HFFc6 (cell line): ENCODE measurements at regions not wholly inside any gene's neighbourhood (a gene's known extent, or its start where the extent isn't known, plus 50 kb on each side); places are given as distances from the start of the nearest gene placed in this dataset.

Source experiments
- DNase-seq: peaks from one replicate; pipeline ENCODE4 v3.0.0-alpha.2; 2018
- H3K27ac Mint-ChIP-seq: 2 replicates; pipeline ENCODE4 v1.8.0; 2020; ENCODE audit warnings: mild to moderate bottlenecking, mixed read lengths
- H3K27me3 Mint-ChIP-seq: 2 replicates; pipeline ENCODE4 v1.8.0; 2021; ENCODE audit warnings: mild to moderate bottlenecking, moderate library complexity, mixed read lengths; ENCODE audit not compliant: insufficient read depth
- H3K36me3 Mint-ChIP-seq: 2 replicates; pipeline ENCODE4 v1.8.0; 2021; ENCODE audit warnings: low read depth, mixed read lengths
- H3K4me1 Mint-ChIP-seq: 2 replicates; pipeline ENCODE4 v1.8.0; 2020; ENCODE audit warnings: low read depth, mixed read lengths
- H3K4me3 Mint-ChIP-seq: 2 replicates; pipeline ENCODE4 v1.8.0; 2020; ENCODE audit warnings: mild to moderate bottlenecking, moderate library complexity, mixed read lengths
- H3K9me3 Mint-ChIP-seq: 2 replicates; pipeline ENCODE4 v1.8.0; 2020; ENCODE audit warnings: mild to moderate bottlenecking, mixed read lengths
- TF ChIP-seq, protein P1 (sequence below): fragments of 200-600 bp; sonication (generic); IDR thresholded peaks from 2 replicates; pipeline ENCODE4 v1.5.0; 2021; ENCODE audit warnings: antibody characterized with exemption, mild to moderate bottlenecking

DNA sequence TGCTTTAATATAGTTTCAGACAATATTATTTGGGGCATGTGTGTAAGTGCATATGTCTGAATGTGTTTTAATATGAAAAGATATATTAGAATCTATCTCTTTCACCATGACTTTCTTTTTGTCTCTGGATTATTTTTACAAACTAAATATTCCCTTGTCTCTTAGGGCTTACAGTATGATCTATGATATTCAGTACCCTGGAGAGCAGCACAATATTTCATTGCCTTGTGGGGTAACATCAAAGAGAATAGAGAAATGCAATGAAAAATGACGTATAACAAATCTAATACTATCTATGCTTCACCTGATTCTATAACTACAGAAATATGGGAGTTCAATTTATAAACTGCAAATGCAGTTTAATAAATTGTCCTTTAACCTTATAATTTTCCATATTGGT lies 2084.5 kb downstream of the MRPL39 start:
- H3K27ac Mint-ChIP-seq: no peak overlapping the region
- H3K36me3 Mint-ChIP-seq: no peaks in the 10 kb centered on the region
- H3K9me3 Mint-ChIP-seq: peaks cover 30% of the 10 kb centered on the region
- no peaks in the 10 kb centered on the region for H3K27me3 Mint-ChIP-seq
- DNase-seq: no peak
- H3K4me3 Mint-ChIP-seq: no peak overlapping the region
- no peaks in the 10 kb centered on the region for H3K4me1 Mint-ChIP-seq
- TF ChIP-seq, protein P1, sequence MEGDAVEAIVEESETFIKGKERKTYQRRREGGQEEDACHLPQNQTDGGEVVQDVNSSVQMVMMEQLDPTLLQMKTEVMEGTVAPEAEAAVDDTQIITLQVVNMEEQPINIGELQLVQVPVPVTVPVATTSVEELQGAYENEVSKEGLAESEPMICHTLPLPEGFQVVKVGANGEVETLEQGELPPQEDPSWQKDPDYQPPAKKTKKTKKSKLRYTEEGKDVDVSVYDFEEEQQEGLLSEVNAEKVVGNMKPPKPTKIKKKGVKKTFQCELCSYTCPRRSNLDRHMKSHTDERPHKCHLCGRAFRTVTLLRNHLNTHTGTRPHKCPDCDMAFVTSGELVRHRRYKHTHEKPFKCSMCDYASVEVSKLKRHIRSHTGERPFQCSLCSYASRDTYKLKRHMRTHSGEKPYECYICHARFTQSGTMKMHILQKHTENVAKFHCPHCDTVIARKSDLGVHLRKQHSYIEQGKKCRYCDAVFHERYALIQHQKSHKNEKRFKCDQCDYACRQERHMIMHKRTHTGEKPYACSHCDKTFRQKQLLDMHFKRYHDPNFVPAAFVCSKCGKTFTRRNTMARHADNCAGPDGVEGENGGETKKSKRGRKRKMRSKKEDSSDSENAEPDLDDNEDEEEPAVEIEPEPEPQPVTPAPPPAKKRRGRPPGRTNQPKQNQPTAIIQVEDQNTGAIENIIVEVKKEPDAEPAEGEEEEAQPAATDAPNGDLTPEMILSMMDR: no peak

DNA sequence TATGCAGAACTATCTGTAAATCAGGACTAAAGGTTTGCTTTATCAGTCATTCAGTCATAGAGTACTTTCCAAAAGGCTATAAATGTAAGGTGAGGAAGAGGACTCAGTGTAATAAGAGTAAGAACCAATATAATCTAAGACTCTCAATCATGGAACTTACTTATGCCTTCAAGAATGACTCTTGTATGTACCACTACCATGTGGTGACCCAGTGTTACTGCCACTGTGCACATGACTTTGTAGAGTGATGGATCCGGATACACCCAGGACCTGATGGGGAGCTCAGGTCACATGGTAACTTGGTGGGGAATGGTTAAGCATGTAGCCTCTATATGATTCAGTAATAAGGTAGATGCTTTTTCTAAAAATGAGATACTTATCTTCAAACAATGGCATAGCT lies 2099.8 kb downstream of the MRPL39 start:
- TF ChIP-seq, protein P1: no peak
- H3K27me3 Mint-ChIP-seq: no peaks in the 10 kb centered on the region; the same call in 1 of the 2 replicates
- H3K4me1 Mint-ChIP-seq: no peaks in the 10 kb centered on the region
- H3K36me3 Mint-ChIP-seq: no peaks in the 10 kb centered on the region
- no peak for DNase-seq
- peaks cover 35% of the 10 kb centered on the region for H3K9me3 Mint-ChIP-seq
- H3K4me3 Mint-ChIP-seq: no peak overlapping the region
- no peak overlapping the region for H3K27ac Mint-ChIP-seq

DNA sequence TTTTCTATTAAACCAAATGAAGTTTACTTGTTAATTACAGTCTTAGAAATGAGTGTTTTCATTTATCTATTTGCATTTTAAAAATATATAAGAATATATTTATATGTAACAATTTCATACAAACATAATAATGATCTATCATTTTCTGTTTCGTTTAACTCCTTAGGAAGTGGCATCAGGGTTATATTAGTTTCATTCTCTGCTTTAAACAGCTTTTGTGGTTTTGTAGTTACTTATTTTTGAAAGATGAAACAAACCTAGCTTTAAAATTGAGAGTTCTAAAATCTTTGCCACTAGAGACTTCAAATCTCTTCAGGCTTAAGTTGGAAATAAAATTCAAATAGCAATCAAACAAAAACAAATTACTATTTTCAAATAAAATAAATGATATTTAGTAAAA lies 2110.6 kb downstream of the MRPL39 start:
- Mint-ChIP-seq H3K4me1 (no peaks in the 10 kb centered on the region), H3K9me3 (peaks cover 44% of the 10 kb centered on the region), H3K4me3 (no peak overlapping the region), H3K27me3 (no peaks in the 10 kb centered on the region), H3K36me3 (no peaks in the 10 kb centered on the region; the same call in 1 of the 2 replicates), H3K27ac (no peak overlapping the region)
- TF ChIP-seq, protein P1: no peak
- DNase-seq: no peak

DNA sequence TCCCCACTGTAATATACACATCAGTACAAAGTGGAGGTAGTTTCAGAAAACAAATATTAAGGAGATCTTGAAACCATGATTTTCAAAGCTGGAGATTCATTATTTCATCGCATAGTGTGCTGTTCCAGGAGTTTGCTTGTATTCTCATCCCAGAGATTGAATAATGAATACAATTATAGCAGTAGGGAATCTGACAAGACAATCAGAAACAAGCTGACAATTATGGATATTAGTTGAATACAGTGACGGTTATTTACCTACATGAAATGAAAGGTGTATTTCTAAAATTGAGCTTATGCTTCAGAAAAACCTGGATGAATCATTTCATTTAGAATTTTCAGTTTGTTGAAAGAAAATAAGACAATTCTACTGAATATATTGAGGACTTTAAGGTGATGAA lies 2119.0 kb downstream of the MRPL39 start:
- no peaks in the 10 kb centered on the region for H3K36me3 Mint-ChIP-seq
- TF ChIP-seq, protein P1: no peak
- no peak overlapping the region for H3K4me3 Mint-ChIP-seq

DNA sequence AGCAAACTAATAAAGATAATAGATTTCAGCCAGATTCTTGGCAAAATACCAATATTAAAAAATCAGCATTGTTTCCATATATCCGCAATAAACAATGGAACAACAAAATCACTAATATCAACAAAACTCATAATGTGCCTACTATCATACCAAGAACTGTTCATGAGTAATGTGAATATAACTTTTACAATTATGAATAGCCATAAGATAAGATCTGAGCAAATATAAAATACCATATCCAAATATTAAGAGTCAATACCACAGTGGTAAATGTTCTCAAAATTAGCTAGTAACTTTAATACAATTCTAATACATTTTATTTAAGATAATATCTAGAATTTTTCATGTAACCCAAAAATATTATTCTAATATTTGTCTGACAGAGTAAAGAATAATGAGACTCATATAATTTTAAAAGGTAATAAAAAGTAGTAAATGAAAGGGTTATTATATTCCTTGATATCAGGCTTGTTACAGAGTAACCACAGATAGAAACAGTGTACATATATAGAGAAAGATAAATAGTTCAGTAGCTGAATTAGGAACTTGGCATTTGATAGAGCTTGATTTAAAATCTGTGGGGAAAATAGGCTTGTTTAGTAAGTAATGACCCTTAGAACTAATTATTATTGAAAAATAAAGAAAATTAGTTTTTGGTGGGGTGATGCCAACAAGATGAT lies 2126.6 kb downstream of the MRPL39 start:
- Mint-ChIP-seq H3K9me3 (peaks cover 29% of the 10 kb centered on the region), H3K4me1 (no peaks in the 10 kb centered on the region), H3K27me3 (no peaks in the 10 kb centered on the region; the same call in 1 of the 2 replicates), H3K36me3 (no peaks in the 10 kb centered on the region), H3K27ac (no peak overlapping the region), H3K4me3 (no peak overlapping the region)
- no peak for DNase-seq
- TF ChIP-seq, protein P1: no peak

More for the DNA sequence above, 2119.0 kb downstream of the MRPL39 start:
- peaks cover 50% of the 10 kb centered on the region for H3K9me3 Mint-ChIP-seq
- H3K4me1 Mint-ChIP-seq: no peaks in the 10 kb centered on the region
- no peak for DNase-seq
- H3K27ac Mint-ChIP-seq: no peak overlapping the region
- no peaks in the 10 kb centered on the region; the same call in 1 of the 2 replicates for H3K27me3 Mint-ChIP-seq
